PC-9 (cell line): ENCODE measurements at regions not wholly inside any gene's neighbourhood (a gene's known extent, or its start where the extent isn't known, plus 50 kb on each side); places are given as distances from the start of the nearest gene placed in this dataset.

ENCODE experiments used
- BruUV-seq: library from RNA; stranded (reverse); fragments of 400-500 nt; replicated peaks from 2 replicates; lab custom pipeline; 2021; lab: Mats Ljungman, UMichigan
- CTCF ChIA-PET: fragments of 300-600 bp; sonication (Branson Sonifier 250); formaldehyde crosslinking; loops from one replicate; lab custom pipeline; 2022; ENCODE audit warnings: antibody characterized with exemption; lab: Charles Lee
- POLR2A ChIA-PET: fragments of 300-600 bp; sonication (Branson Sonifier 250); formaldehyde crosslinking; loops from one replicate; lab custom pipeline; 2022; ENCODE audit warnings: antibody characterized with exemption; ENCODE audit not compliant: unreplicated experiment; lab: Charles Lee
- DNase-seq, 2 experiments: peaks; one replicate each; pipeline versions ENCODE4 v3.0.0 to v3.0.0-alpha.2; 2015 to 2022; ENCODE audit warnings: mixed read lengths in 1 of 2
- H2AFZ ChIP-seq: fragments of 200-600 bp; sonication (generic); 2 replicates; pipeline ENCODE4 v1.8.1; 2017; ENCODE audit warnings: antibody characterized with exemption
- H3F3A ChIP-seq: fragments of 200-600 bp; sonication (generic); 2 replicates; pipeline ENCODE4 v1.8.1; 2017; ENCODE audit warnings: antibody characterized with exemption, mild to moderate bottlenecking, low read depth; ENCODE audit not compliant: insufficient read depth
- H3K27ac ChIP-seq: fragments of 200-600 bp; sonication (generic); 2 replicates; pipeline ENCODE4 v1.6.1; 2016; ENCODE audit warnings: mixed run types
- H3K27me3 ChIP-seq: fragments of 200-600 bp; sonication (generic); 2 replicates; pipeline ENCODE4 v1.6.1; 2016; ENCODE audit warnings: low read depth, mixed run types; ENCODE audit not compliant: insufficient read depth
- H3K36me3 ChIP-seq: fragments of 200-600 bp; sonication (generic); 2 replicates; pipeline ENCODE4 v1.6.1; 2016; ENCODE audit warnings: low read depth, mixed run types
- H3K4me1 ChIP-seq: fragments of 200-600 bp; sonication (generic); replicated peaks from 2 replicates; pipeline ENCODE4 v1.6.1; 2016; ENCODE audit warnings: mixed run types; ENCODE audit not compliant: insufficient read depth
- H3K4me2 ChIP-seq: fragments of 200-600 bp; sonication (generic); 2 replicates; pipeline ENCODE4 v1.6.1; 2017; ENCODE audit warnings: mixed run types
- H3K4me3 ChIP-seq: fragments of 200-600 bp; sonication (generic); 2 replicates; pipeline ENCODE4 v1.6.1; 2016; ENCODE audit warnings: mixed run types
- H3K79me2 ChIP-seq: fragments of 200-600 bp; sonication (generic); 2 replicates; pipeline ENCODE4 v1.6.1; 2017; ENCODE audit warnings: low read depth, mixed run types
- H3K9me2 ChIP-seq: fragments of 200-600 bp; sonication (generic); 2 replicates; pipeline ENCODE4 v1.8.1; 2017; ENCODE audit warnings: mild to moderate bottlenecking; ENCODE audit not compliant: insufficient read depth
- H3K9me3 ChIP-seq: fragments of 200-600 bp; sonication (generic); 2 replicates; pipeline ENCODE4 v1.8.1; 2016; ENCODE audit warnings: low read depth; ENCODE audit not compliant: insufficient read depth
- H4K20me1 ChIP-seq: fragments of 200-600 bp; sonication (generic); 2 replicates; pipeline ENCODE4 v1.8.1; 2017; ENCODE audit not compliant: insufficient read depth
- EZH2 ChIP-seq: fragments of 200-600 bp; sonication (generic); IDR thresholded peaks from 2 replicates; pipeline ENCODE4 v1.8.0; 2017; ENCODE audit warnings: antibody characterized with exemption, low read depth
- intact Hi-C: fragments of 100-400 bp; cut with micrococcal nuclease; formaldehyde crosslinking; loops from one replicate; pipeline ENCODE4 v1.10.0; 2022; ENCODE audit not compliant: unreplicated experiment
- TF ChIP-seq, protein P1 (sequence below): fragments of 200-600 bp; sonication (generic); conservative IDR thresholded peaks from 2 replicates; pipeline ENCODE4 v1.6.1; 2017; ENCODE audit warnings: mixed run types, antibody characterized with exemption, mild to moderate bottlenecking, moderate library complexity

DNA sequence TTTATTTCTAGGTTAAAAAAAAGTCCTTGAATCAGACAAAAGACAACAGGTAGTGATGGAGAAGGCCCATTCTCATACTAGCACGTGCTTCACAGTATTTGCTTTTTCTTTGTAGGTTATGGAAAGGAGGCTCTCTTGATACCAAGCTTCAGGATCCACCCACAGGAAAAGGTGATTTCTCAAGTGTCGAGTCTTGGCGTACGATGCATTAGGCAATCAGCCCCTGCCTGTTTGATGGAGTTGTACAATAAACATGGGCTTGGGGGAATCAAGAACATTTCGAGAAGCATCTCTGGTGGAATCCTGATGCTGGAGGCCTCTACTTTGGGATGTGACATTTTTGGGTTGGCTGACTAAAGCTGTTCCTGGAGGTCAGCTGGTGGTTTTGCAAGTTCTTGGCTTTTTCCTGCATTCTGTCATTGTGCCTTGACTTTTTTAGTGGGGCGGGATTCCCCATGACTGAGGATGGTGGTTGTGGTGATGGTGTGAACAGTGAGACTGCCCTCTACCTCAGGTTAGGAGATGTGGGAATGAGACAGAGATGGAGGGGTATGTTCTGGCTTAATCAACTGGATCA lies 231.5 kb upstream of the SPRED2 start:
- intact Hi-C loops: no loop called here
- CTCF ChIA-PET: no interaction called here
- H3K4me3 ChIP-seq: no peak overlapping the region
- H3K4me1 ChIP-seq: no peaks in the 10 kb centered on the region
- BruUV-seq: no TSS peak
- POLR2A ChIA-PET: no interaction called here
- no peak overlapping the region for H3K27ac ChIP-seq
- no peak for DNase-seq
- no peaks in the 10 kb centered on the region for H3K79me2 ChIP-seq
- no peak overlapping the region for H3K4me2 ChIP-seq
- peaks cover 2% of the 10 kb centered on the region; the same call in 1 of the 2 replicates for H3K9me3 ChIP-seq
- H3F3A ChIP-seq: no peaks in the 10 kb centered on the region
- no peaks in the 10 kb centered on the region for H3K36me3 ChIP-seq
- H2AFZ ChIP-seq: no peak overlapping the region
- H3K9me2 ChIP-seq: no peaks in the 10 kb centered on the region
- TF ChIP-seq, protein P1, sequence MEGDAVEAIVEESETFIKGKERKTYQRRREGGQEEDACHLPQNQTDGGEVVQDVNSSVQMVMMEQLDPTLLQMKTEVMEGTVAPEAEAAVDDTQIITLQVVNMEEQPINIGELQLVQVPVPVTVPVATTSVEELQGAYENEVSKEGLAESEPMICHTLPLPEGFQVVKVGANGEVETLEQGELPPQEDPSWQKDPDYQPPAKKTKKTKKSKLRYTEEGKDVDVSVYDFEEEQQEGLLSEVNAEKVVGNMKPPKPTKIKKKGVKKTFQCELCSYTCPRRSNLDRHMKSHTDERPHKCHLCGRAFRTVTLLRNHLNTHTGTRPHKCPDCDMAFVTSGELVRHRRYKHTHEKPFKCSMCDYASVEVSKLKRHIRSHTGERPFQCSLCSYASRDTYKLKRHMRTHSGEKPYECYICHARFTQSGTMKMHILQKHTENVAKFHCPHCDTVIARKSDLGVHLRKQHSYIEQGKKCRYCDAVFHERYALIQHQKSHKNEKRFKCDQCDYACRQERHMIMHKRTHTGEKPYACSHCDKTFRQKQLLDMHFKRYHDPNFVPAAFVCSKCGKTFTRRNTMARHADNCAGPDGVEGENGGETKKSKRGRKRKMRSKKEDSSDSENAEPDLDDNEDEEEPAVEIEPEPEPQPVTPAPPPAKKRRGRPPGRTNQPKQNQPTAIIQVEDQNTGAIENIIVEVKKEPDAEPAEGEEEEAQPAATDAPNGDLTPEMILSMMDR: no peak
- no peak for TF ChIP-seq EZH2
- H3K27me3 ChIP-seq: 0 out of 2 replicates have a peak, but pooled peaks cover 4% of the 10 kb centered on the region
- H4K20me1 ChIP-seq: no peaks in the 10 kb centered on the region

DNA sequence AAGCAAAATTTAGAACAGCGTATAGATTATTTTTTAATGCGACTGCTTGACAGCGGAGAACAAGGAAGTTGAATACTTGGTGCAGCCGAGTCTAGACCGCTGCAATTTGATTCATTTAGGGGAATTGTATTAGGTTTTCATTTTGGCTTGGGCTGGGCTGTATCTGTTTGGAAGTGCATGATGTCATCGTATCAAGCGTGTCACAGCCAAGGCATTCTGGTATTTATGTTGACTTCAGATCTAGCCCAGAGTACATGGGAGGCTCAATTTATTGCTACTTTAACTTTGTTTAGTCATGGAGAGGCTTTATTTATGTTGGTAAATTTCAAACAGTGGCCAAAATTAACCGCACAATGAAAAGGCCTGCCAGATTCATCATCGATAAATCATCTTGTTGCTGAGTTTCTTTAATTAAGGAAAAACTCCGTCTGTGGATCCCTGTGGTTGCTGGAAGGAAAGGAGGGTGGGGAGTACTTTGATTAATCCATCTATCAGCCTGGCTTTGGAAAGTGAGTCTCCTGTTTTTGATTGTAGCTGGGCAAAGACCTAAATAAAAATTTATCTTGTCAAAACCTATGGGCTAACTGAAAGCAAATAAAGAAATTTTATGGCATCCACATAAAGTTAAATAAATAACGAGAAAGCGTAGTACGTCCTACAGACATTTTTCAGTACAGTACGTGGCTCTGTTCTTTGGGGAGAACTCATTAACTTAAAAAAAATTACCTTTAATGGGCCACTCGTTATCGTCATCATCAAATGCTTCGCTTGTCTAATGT lies 230.4 kb upstream of the SPRED2 start:
- no peaks in the 10 kb centered on the region for H3K4me1 ChIP-seq
- no peaks in the 10 kb centered on the region for H4K20me1 ChIP-seq
- no peak overlapping the region for H3K27ac ChIP-seq
- DNase-seq: no peak
- no peaks in the 10 kb centered on the region for H3K9me2 ChIP-seq
- no TSS peak for BruUV-seq
- ChIA-PET CTCF (no interaction called here), POLR2A (no interaction called here)
- intact Hi-C loops: no loop called here
- TF ChIP-seq, protein P1: no peak
- no peak for TF ChIP-seq EZH2
- H3K4me2 ChIP-seq: no peak overlapping the region
- no peaks in the 10 kb centered on the region for H3F3A ChIP-seq
- no peaks in the 10 kb centered on the region for H3K9me3 ChIP-seq
- H3K4me3 ChIP-seq: no peak overlapping the region
- no peaks in the 10 kb centered on the region for H3K79me2 ChIP-seq
- H3K27me3 ChIP-seq: 0 out of 2 replicates have a peak, but pooled peaks cover 4% of the 10 kb centered on the region
- H2AFZ ChIP-seq: no peak overlapping the region
- H3K36me3 ChIP-seq: no peaks in the 10 kb centered on the region

DNA sequence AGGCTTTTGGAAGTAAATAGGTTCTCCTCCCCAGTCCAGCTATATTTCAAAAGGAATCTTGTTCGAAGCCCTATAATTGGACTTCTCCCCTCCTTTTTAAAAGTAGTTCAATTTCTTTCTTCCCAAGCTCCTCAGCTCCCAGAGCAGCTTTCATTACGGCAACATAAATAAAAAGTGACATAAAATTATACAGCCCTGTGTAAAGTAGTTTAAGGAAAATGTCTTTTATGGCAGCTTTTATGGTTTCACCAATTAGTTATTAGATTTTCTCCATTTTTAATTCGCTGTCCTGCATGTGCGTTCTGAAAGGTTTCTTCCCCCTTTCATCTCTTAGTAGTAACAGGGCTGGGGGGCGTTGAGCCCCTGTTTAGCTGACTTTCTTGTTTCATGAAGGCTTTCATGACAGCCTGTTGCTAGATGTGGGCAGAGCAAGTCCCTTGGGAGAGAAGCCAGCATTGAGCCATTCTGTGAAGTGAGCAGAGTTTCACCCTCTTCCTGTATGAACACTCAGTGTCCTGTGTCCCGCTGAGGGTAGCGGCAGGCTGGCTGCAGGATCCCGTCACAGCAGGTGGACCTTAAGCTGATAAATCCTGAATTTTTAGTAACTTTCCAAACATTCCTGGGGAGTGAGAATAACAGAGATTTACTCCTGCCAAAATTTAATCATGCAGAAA lies 229.7 kb upstream of the SPRED2 start:
- ChIA-PET POLR2A (interaction anchor here (0.7 kb wide), 1 partner anchor 1628 kb away, joined by 4 read pairs; no protein-coding TSS in a partner anchor), CTCF (no interaction called here)
- Histone ChIP-seq H3K9me3 (no peaks in the 10 kb centered on the region), H3K27me3 (0 out of 2 replicates have a peak, but pooled peaks cover 4% of the 10 kb centered on the region), H2AFZ (no peak overlapping the region), H3K79me2 (no peaks in the 10 kb centered on the region), H3K27ac (no peak overlapping the region), H3K4me2 (no peak overlapping the region), H3K4me3 (no peak overlapping the region), H3F3A (no peaks in the 10 kb centered on the region), H4K20me1 (no peaks in the 10 kb centered on the region), H3K4me1 (no peaks in the 10 kb centered on the region), H3K9me2 (no peaks in the 10 kb centered on the region), H3K36me3 (no peaks in the 10 kb centered on the region)
- intact Hi-C loops: no loop called here
- DNase-seq: no peak
- TF ChIP-seq, protein P1: no peak
- no peak for TF ChIP-seq EZH2
- no TSS peak for BruUV-seq
